Bronchial epithelial cell (primary cell): ENCODE measurements at regions not wholly inside any gene's neighbourhood (a gene's known extent, or its start where the extent isn't known, plus 50 kb on each side); places are given as distances from the start of the nearest gene placed in this dataset.
"Not testable (repeated sequence)": the region's sequence is repeated elsewhere in the genome, so short reads cannot be mapped to it uniquely, and the experiment has no call there.

Experiments used
- DNase-seq: peaks from one replicate; pipeline ENCODE4 v3.0.0-alpha.2; 2010; ENCODE audit warnings: low read depth
- FAIRE-seq: peaks from 2 replicates; lab custom pipeline; 2011; peaks lifted over from hg19 to GRCh38; lab: Jason Lieb, UNC
- H3K27me3 ChIP-seq: 2 replicates; pipeline ENCODE4 v1.5.1; 2011; ENCODE audit warnings: low read length; ENCODE audit not compliant: control insufficient read depth, insufficient read depth
- H3K36me3 ChIP-seq: 2 replicates; pipeline ENCODE4 v1.5.1; 2011; ENCODE audit warnings: low read length; ENCODE audit not compliant: control insufficient read depth, insufficient read depth
- H3K4me3 ChIP-seq: 2 replicates; pipeline ENCODE4 v1.5.1; 2011; ENCODE audit warnings: mild to moderate bottlenecking, low read depth, low read length, control low read depth

DNA sequence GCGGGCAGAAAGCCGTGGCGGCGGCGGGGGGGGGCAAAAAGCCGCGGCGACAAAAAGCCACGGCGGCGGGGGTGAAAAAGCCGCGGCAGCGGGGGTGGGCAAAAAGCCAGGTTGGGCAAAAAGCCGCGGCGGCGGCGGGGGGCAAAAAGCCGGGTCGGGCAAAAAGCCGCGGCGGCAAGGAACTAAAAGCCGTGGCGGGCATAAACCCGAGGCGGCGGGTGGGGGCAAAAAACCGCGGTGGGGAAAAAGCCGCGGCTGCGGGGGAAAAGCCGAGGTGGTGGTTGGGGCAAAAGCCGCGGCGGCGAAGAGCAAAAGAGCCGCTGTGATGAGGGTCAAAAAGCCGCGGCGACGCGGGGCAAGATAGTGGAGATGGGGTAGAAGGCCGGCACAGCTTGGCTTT, 1834.2 kb downstream of the FOXD4L5 start:
- FAIRE-seq, H3K36me3 ChIP-seq, H3K27me3 ChIP-seq, DNase-seq: not testable (repeated sequence)
- peak overlapping the region; percentile 9 for H3K4me3 ChIP-seq

GRCh38 chr9:63425123-63425522, 1859.9 kb downstream of the FOXD4L5 start:
- not testable (repeated sequence) for DNase-seq, FAIRE-seq, H3K27me3 ChIP-seq

GRCh38 chr9:63390897-63391296, 1894.1 kb downstream of the FOXD4L5 start:
- H3K4me3 ChIP-seq, FAIRE-seq, H3K36me3 ChIP-seq, H3K27me3 ChIP-seq, DNase-seq: not testable (repeated sequence)

More at GRCh38 chr9:63425123-63425522, 1859.9 kb downstream of the FOXD4L5 start:
- H3K36me3 ChIP-seq, H3K4me3 ChIP-seq: not testable (repeated sequence)

DNA sequence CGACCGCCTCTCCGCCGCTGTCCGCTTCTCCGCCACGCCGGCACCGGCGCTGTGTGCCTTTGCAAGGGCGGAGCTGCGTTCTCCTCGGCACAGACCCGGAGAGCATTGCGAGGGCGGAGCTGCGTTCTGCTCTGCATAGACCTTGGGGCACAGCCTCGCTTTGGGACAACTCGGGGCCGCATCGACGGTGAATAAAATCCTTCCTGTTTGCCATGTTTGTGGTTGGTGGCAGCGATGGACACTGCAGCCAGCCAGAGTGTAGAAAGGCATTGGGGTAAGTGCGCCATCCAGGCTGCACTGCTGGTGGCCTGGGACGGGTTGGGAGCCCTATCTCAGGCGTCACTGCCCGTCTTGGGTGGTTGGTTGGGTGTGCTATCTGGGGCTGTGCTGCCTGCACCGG, 1899.5 kb downstream of the FOXD4L5 start:
- not testable (repeated sequence) for H3K36me3 ChIP-seq, H3K27me3 ChIP-seq, FAIRE-seq, H3K4me3 ChIP-seq, DNase-seq

GRCh38 chr9:63379864-63380263, 1905.1 kb downstream of the FOXD4L5 start:
- H3K4me3 ChIP-seq, H3K27me3 ChIP-seq, DNase-seq, H3K36me3 ChIP-seq, FAIRE-seq: not testable (repeated sequence)

DNA sequence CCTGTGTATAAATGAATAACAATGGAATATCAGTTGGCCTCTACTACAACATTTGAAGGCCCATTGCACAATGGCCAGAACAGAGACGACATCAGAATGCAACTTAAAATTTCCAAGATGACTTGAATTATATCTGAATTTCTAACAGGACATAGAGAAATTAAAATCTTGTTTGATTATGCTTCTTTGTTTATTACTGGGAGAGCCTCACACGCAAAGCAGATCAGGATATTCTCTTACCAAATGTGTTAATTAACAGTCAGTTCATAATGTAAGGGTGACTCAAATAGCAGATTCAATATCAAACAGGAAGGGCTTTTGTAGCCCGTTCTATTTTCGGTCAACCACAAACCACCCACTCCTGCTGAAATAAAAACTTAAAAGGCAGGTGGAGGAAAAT, 1930.8 kb downstream of the FOXD4L5 start:
- H3K36me3 ChIP-seq, H3K27me3 ChIP-seq, FAIRE-seq, DNase-seq, H3K4me3 ChIP-seq: not testable (repeated sequence)

DNA sequence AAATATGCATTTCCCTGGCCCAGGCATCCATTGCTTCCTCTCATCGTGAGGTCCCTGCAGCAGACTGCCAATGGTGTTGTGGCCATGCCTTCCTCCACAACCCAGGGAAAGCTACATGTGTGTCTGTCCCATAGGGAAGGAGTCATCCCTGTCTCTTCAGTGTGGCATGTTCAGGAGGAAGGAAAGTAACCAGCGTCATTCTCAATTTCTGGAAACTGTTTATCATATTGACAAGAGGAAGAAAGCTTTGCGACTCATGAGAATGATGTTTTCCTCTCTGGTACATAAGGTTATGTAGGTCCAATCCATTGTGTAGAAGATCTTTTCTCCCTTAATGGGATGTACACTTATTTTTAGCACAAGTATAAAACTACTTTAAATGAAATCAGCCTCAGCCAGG, 1937.7 kb downstream of the FOXD4L5 start:
- H3K27me3 ChIP-seq, H3K36me3 ChIP-seq, H3K4me3 ChIP-seq, DNase-seq, FAIRE-seq: not testable (repeated sequence)

DNA sequence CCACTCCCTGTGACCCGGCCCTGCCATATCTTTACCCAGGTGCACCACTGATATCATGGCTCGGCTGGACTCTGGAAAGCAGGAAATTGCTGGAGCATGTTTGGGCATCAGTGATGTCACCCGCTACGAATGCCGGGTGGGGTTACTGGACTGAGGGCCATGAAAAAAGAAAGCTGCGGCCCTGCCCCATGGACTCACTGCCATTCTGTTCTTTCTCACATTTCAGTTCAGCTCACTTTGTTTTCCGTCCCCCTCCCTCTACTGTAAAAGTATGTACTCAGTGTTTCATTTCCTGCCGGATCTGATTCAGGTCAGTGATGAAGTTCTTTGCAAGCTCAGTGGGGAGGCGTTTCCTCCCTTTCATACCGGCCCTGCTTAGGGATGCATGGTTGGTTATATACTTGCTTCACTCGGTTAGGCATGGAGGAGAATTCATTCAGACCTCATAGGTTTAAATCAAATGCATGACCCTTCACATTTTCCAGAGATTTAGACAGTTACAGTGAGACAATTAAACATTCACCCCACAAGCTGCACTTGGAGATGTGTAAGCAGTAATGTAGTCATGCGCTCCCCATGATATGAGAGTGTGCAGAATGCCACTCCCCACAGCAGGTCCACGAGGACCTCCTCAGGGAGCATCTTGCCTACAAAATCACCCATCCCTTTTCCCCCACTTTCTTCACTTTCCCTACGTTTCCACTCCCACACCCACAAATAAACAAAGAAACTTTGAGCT, 1938.5 kb downstream of the FOXD4L5 start:
- H3K4me3 ChIP-seq, H3K36me3 ChIP-seq, FAIRE-seq, H3K27me3 ChIP-seq: not testable (repeated sequence)
- peak; percentile 98 for DNase-seq

DNA sequence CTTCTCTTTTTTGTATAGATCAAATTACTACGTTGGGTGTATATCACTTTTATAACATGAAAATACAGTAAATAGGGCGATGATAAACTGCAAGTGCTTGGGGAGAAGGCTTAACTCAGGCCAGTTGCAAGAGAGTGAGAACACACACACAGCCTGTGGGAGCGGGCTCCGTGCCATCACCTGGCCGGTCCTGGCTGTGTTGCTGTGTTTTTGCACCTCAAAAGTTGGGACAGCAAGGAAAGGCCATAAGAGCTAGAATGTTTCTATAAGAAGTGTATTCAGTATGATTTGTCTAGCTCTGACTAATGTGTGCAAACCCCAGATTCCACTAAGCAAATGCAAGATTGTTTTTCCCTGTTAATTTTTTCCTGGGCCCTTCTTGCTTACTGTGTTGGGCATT, 1940.6 kb downstream of the FOXD4L5 start:
- FAIRE-seq, H3K27me3 ChIP-seq, H3K36me3 ChIP-seq, DNase-seq, H3K4me3 ChIP-seq: not testable (repeated sequence)

DNA sequence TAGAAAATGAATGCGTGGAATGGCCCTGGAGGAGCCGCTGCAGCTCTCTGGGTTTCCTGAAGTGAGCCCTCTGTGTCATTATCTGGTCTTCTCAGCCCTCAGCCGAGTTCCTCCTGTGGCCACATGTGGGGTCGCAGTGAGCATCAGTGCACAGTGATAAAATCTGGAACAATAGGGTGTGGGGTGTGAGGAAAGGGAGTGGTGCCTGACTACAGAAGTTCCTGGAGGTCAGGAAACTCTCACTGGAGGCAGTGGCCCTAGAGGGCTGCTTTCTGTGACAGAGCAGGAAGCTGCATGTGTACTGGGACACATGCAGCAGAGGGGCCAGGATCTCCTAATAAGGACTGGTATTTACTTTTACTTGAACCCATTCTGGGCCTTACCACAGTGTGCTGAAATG, 1942.5 kb downstream of the FOXD4L5 start:
- DNase-seq = peak; percentile 37
- not testable (repeated sequence) for H3K36me3 ChIP-seq, H3K27me3 ChIP-seq, H3K4me3 ChIP-seq, FAIRE-seq

GRCh38 chr9:63337899-63338604, 1947.0 kb downstream of the FOXD4L5 start:
- H3K36me3 ChIP-seq, H3K4me3 ChIP-seq, H3K27me3 ChIP-seq, FAIRE-seq: not testable (repeated sequence)
- peak; percentile 98 for DNase-seq

DNA sequence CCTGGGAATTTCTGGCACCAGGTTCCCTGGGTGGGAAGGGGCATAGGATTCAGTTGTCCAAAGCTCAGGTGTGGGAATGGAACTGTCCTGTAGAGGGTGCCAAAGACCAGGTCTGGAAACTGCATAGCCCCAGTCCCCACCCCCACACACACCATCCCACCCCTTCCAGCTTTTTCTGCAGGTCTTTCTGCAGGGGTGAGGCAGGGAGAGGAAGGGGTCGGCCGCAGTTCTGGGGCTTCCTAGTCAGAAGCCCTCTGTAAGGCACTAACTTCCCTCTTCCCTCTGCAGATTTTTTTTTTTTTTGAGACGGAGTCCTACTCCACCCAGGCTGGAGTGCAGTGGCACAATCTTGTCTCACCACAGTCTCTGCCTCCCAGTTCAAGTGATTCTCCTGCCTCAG, 1949.7 kb downstream of the FOXD4L5 start:
- H3K27me3 ChIP-seq, H3K4me3 ChIP-seq, DNase-seq, H3K36me3 ChIP-seq, FAIRE-seq: not testable (repeated sequence)

DNA sequence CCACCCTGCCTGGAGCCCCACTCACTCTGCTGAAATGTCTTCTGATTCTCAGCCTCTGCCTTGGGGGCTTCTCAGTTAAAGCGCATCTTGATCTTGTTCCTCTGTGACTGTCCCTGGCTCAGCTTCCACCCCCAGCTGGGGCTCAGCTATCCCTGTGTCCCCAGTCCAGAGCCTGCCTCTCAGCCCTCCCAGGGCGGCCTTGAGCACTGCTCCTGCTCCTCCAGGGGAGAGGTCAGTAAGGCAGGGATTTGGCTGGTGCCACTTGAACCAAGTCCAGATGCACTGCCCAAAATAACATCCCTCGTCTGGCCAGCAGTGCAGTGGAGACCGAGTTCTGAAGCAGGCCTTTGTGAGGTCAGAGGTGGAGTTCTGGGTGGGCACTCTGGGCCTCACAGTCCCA, 1950.8 kb downstream of the FOXD4L5 start:
- not testable (repeated sequence) for H3K27me3 ChIP-seq, H3K4me3 ChIP-seq, FAIRE-seq, H3K36me3 ChIP-seq, DNase-seq

DNA sequence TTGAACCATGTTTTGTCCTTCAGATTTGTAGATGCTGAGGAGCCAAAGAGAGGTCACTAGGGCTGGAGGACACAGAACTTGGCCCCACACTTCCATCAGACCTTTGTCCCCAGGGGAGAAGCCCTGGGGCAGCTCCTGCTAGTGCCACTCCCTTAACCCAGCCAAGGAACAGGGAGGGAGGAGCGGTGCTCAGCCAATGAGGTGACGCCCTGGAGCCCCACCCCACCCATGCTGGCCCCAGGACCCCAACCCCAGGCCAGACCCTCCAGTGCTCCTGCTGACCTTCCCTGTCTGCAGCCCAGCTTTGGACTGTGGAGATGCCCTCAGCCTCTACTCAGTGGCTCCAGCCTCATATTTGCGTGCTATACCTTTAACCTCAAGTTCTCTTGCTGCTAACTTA, 1951.9 kb downstream of the FOXD4L5 start:
- not testable (repeated sequence) for H3K4me3 ChIP-seq, H3K36me3 ChIP-seq, DNase-seq, FAIRE-seq, H3K27me3 ChIP-seq
